RPMI8226 (cell line): ENCODE measurements at regions not wholly inside any gene's neighbourhood (a gene's known extent, or its start where the extent isn't known, plus 50 kb on each side); places are given as distances from the start of the nearest gene placed in this dataset.

Source experiments
- DNase-seq: peaks from one replicate; pipeline ENCODE4 v3.0.0-alpha.2; 2015

GRCh38 chr9:27755846-27756245, 182.6 kb upstream of the C9orf72 start:
- no peak for DNase-seq

GRCh38 chr9:27756418-27756817, 183.1 kb upstream of the C9orf72 start:
- DNase-seq: no peak

DNA sequence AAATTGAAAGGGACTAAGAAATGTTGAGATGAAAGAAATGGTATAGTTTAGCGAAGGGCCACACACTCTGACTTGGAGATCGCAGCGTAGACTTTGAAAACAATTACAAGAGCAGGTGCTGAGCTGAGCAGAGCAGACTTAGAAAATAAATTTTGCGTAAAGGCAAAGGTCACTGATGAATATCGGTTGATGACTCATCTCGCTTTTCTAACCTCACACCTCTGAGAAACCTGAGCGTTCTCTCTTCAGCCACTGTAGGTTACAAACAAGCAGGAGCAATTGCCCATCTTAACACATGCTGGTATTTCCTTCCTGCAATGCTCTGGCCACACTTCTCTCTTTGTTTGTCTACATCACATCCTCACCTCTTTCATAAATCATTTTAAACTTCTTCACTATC, 190.6 kb upstream of the C9orf72 start:
- no peak for DNase-seq

DNA sequence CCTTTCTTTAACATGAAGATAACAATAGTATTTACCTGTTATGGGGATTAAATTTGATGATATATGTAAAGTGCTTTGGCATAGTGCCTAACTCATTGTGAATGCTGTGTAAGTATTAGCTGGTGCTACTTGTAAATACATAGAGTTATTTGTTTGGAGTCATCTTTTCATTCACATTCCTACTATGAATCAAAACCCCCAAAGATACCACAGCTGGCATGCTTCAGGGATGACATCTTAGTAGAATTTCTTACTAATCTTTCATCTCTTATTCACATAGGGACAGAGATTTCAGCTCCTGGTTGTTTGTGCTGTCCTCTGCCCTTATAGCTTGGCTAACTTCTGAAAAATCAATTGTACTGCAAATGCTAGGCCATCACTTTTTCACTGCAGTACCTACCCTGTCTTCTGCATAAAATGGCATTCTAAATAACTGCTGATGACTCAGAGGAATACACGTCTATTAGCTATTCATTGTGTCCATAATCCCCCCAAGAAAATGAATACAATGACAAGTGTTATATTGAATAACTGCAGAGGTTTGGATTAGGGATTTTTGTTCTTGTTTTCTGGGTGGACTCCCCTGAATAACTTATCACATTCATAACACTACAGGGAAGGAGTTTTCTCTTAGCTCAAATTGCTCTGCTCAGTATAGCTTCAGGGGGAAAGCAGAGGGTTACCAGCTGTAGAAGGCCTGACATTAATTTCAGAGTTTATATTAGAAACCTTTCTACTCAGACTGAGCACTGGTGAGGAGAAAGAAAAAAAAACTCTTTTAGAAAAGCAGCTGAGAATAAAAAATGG, 192.2 kb upstream of the C9orf72 start:
- DNase-seq: no peak

DNA sequence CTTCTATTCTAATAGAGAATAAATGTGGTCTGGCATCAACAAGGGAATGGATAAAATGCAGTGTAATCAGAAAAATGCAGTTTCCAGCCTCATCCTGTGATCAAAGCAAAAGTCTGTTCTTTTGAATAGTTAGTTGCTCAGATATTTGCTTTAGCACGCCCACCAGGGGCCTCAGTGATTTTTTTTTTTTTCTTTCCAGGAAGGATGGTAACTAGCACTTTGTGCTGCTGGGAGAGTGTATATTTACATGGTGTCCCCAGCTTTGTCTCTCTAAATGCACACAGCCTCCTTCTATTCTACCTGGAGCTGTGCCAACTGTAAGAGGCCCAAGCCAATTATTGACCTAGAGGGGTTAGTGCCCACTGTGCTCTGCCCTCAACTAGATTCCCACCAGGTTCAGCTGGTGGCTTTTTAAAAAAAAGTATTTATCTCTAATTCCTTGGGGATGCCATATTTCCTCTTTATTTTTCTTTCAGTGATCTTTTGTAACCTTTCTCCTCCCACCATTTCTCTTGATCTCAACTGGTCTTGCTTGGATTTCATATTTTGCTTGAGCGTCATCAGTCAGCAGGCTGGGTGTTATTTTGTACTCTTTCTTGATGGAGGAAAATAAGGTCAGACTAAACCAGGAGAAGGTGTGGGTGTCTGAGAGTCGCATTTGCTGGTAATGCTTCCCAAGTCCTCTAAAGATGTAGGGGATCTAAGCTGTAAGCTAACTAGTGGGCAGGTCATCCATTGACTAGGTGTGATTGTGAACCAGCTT, 193.0 kb upstream of the C9orf72 start:
- DNase-seq: no peak

DNA sequence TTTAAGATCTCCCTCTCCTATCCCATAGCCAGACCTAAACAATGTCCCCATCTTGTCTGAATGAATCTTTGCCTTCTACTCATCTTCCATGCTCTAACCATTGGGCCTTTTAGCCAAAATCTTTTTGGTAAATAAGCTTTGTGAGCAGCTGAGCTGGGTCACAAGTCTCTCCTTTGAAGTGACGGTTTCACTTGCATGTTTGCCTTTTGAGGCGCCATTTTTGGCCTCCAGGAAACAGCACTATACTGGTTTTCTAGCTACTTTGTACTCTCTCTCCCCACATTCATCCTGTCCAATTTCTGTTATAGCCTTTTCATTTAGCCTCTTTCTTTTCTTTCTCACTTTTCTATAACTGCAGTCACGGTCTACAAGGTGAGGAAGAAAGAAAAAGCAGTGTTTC, 195.5 kb upstream of the C9orf72 start:
- DNase-seq: no peak

GRCh38 chr9:27770541-27770940, 197.3 kb upstream of the C9orf72 start:
- no peak for DNase-seq

DNA sequence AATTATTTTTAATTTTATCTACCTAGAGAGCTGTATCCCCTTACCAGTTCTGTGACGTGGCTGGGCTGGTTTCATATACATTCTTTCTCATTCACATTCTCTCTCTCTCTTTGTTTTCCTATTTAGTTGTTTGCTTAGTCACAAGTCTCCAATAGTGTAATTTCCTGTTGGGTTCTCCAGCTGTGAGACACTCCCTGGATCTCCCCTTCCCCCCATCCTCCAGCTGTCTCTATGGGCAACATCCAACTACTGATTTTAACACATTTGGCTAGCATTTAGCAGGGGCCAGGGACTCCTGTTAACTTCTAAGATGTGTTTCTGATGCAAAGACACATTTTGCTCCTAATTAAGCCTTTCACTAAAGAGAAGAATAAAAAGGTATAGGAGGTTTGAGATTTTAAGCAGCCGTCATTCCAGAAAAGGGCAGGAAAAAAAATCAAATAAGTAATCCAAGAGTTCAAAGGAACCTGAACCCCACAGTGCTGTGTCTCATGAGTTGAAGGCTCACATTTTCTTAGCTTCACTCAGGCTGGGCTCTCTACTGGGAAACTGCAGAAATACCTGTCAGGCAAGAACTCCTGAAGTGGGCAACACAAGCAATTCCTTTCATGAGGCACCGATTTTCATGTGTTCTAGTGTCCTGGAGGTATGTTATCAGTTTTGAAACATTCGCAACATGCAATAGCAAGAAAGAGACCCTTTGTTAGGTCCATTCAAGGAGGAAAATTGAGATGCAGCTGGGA, 198.7 kb upstream of the C9orf72 start:
- DNase-seq: no peak

DNA sequence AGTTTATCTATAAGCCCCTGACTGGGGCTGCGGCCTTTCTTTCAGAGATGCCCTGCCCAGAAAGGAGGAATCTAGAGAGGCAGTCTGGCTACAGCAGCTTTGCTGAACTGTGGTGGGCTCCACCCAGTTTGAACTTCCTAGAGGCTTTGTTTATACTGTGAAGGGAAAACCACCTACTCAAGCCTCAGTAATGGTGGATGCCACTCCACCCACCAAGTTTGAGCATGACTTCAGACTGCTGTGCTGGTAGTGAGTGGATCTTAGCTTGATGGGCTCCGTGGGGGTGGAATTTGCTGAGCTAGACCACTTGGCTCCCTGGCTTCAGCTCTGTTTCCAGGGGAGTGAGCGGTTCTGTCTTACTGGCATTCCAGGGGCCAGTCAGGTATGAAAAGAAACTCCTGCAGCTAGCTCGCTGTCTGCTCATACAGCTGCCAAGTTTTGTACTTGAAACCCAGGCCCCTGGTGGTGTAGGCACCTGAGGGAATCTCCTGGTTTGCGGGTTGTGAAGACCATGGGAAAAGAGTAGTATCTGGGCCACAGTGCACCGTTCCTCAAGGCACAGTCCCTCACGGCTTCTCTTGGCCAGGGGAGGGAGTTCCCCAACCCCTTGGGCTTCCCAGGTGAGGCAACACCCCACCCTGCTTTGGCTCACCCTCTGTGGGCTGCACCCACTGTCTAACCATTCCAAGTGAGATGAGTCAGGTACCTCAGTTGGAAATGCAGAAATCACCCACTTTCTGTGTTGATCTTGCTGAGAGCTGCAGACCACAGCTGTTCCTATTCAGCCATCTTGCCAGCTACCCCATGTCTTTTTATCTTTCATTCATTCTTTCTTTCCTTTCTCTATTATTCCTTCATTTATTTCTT, 211.8 kb upstream of the C9orf72 start:
- DNase-seq: no peak

- DNase-seq: no peak
Observed at GRCh38 chr9:27785714-27786100, 212.4 kb upstream of the C9orf72 start.

GRCh38 chr9:27787891-27788290, 214.6 kb upstream of the C9orf72 start:
- DNase-seq: no peak

DNA sequence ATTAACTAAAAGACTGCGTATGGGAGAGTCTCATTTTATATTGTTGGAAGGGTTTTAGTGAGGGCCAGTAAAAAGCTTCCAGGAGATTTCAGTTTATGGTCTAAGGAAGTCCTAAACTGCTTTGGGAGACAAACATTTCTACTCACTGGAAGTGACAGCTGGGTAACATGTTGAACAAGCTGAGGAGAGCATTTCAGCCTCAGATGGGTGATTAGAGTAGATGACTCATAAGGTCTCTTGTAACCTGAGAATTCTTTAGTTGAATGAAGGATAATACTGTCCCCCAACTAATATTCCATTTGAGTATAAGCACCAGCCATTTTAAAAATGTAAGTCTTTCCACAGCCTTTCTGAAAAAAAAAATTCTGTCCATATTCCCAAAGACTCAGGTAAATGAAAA, 218.0 kb upstream of the C9orf72 start:
- DNase-seq: no peak

- DNase-seq: no peak
Observed at GRCh38 chr9:27792971-27793689, 219.8 kb upstream of the C9orf72 start.

GRCh38 chr9:27799326-27799725, 226.0 kb upstream of the C9orf72 start:
- DNase-seq: no peak

DNA sequence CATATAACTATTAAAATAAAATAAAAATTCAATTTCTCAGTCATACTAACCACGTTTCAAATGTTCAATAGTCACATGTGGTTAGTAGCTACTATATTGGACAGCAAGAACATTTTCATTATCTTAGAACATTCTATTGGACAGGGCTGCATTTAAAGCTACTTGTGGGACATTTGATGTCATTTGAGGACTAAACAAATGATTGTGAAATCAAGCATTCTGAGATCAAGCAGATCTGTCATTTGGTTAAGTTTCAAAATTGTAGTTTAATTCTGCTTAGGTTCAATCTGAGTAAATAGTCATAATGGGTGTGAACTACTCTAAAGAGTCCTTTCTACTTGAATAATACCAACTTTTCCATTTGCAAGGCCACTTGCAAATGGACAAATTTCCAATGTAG, 226.9 kb upstream of the C9orf72 start:
- no peak for DNase-seq

- no peak for DNase-seq
Observed at GRCh38 chr9:27800692-27801370, 227.6 kb upstream of the C9orf72 start.

DNA sequence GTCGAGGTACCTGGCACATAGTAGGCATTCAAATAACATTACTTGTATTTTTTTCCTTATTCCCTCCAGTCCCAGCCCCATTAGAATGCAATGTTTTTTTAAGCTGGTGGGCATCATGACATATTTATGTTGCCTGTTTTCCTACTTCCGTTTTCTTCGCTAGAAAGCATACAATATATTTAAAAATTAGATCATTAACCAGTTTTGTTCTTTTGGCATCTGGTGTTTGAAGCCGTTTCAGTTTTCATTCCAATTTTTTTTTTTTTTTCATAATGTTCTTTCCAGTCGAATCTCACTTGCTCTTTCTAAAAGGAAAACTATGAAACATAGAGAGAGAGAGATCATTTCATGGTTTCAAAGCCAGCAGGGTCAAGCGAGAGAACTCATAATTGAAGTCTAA, 228.3 kb upstream of the C9orf72 start:
- DNase-seq: no peak

DNA sequence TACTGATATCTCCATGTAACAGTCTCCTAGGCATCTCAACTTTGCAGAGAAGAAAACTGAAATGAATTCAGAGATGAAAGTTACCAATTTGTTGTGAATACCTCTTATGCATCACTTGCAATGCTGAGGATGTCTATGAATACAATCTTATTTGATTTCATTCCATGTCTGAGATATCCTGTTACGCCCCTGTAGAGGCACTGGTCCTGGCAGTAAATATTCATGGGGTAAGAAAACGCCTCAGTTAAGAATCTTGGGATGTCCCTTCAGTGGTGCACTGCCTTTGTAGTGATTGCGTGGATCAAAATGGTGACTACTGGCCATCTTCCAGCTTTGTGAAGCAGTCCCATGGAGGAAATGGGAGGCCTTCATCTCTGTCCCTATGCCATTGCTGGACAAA, 229.1 kb upstream of the C9orf72 start:
- no peak for DNase-seq

GRCh38 chr9:27808864-27809263, 235.6 kb upstream of the C9orf72 start:
- DNase-seq: no peak

- no peak for DNase-seq
Observed at GRCh38 chr9:27817747-27818146, 244.5 kb upstream of the C9orf72 start.

GRCh38 chr9:27818348-27818747, 245.1 kb upstream of the C9orf72 start:
- DNase-seq: no peak
